Raji (cell line): ENCODE measurements at regions not wholly inside any gene's neighbourhood (a gene's known extent, or its start where the extent isn't known, plus 50 kb on each side); places are given as distances from the start of the nearest gene placed in this dataset.

Source experiments
- POLR2A ChIP-seq: IDR thresholded peaks from 2 replicates; pipeline ENCODE4 v1.6.1; 2011; ENCODE audit warnings: low read depth, low read length, control low read depth; ENCODE audit not compliant: insufficient read depth

DNA sequence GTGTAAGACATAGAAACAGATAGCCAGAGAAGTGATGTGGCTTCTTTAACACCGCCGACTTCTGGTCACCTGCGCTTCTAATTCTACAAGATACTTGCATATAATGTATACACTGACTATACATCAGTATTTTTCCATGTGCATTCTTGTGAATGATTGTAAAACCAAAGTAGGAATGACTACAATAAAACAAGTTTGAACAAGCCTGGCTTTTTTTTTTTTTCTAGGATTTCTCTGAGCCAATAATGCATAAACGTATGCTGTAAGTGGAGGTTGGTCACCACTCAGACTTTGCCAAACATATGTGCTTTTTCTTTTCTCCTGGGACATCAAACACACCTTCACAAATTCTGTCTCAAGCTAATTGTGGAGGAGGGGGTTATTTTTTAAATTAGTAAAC, 237.8 kb upstream of the KIRREL3 start:
- TF ChIP-seq POLR2A = no peak

DNA sequence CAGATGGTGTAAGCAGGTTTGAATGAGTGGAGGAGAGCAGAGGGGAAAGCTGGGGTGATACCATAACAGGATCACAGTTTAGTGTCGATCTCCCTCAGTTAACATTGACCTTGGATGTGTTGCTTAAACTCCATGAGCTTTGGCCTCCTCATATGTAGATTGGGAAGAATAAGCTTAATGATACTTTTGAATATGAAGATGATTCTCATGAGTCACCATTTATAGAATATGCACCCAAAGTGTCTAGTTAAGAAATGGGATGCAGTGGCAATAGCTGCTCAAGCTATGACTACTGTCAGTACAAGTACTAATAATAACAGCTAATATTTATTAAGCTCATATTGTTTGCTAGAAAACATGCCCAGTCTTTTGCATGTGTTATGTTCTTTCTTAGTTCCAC, 236.2 kb upstream of the KIRREL3 start:
- no peak for TF ChIP-seq POLR2A

DNA sequence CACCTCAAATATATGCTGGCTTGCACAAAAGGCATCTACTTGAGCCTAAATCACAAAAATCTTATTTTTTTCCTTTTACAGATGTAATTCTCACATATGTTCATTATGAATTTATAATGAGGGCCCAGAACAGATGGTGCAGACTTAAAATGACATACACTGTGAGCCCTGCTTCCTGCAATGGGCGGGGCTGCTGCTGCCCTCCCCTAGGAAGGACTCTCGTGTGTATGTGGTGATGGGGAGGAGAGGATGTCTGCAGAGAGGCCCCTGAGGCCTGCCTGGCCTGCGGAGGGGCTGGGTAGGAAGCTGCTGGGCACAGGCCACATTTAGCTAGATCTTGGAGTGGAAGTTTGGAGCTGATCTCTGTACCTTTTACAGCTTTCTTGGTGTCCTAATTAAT, 233.4 kb upstream of the KIRREL3 start:
- TF ChIP-seq POLR2A = no peak

DNA sequence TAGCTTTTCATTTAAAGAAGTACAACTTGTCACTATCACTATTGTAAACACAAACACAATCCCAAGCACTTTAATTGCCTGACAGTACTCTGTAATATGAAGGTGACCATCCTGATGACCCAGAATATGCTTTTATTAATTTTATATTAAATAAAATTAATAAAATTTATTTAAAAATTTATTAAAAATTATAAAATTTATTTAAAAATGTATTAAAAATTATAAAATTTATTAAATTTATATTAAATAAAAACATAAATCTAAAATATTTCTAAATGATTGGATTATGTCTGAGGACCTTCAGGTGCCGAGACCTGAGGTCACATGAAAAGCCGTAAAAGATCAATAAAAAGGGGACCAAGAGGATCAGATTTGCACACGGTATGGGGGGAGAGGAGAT, 229.8 kb upstream of the KIRREL3 start:
- TF ChIP-seq POLR2A = no peak

DNA sequence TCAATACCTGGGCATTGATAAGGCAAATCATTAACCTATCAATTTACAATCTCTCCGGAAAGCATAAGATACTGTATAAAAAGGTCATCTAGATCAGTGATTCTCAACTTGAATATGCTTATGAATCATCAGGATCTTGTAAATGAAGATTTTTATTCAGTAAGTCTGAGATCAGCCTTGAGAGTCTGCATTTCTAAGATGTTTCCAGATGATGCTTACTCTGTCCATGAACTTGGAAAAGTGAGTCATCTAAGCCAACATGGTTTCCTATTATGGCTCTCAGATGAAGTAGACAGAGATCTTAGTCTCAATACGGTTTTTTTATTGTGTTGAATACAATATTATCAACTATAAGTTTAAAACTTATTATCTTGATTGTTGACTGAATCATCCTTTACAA, 226.4 kb upstream of the KIRREL3 start:
- no peak for TF ChIP-seq POLR2A

DNA sequence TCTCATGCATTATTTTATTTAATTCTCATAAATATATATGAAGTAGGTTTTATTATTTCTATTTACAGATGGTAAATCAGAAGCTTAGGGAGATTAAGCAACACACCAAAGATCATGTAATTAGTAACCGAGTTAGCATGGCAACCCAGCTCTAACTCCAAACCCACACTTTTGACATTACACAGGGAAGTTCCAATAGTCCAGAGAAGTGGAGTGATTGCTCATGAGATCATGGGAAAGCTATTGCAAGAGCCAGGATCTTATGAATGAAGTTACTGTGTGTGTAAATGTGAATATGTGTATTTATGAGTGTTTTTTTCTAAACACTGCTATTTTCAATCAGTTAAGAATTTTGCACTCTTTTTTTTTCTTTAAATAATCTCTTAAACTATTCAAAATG, 225.8 kb upstream of the KIRREL3 start:
- no peak for TF ChIP-seq POLR2A

DNA sequence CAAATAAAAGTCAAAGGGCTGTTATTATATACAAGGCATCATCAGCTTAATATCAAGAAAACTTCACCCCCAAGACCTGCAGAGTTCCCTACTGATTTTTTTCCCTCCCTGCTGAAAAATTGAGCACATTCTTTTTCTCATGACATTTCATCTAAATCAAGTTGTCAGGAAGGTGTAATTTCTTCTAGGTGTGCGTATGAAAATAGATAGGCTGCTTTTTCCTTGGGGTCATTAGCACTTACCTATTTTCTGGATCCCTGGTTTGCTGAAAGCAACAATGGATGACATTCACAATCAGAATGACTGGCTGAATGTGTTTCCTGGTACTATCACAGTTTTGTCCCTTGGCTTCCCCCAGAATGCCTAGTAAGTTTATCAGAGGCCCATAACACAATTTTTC, 225.0 kb upstream of the KIRREL3 start:
- TF ChIP-seq POLR2A = no peak

DNA sequence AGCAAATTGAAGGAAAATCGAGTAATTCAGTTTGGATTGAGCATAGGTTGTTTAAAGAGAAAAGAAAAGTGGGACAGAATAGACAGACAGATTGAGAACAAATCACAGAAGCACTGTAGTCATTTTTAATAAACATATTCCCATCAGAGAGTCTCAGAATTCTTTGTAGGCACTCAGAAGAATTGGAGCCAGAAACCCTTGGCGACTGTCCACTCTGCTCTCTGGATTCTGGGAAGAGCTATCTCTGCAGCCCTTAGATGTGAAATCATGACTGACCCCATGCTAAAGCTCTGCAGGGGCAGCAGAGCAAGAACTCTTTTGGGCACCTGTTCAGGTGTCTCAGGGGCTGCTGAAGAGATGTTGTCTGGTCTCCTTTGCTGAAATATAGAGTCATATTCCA, 223.7 kb upstream of the KIRREL3 start:
- no peak for TF ChIP-seq POLR2A

DNA sequence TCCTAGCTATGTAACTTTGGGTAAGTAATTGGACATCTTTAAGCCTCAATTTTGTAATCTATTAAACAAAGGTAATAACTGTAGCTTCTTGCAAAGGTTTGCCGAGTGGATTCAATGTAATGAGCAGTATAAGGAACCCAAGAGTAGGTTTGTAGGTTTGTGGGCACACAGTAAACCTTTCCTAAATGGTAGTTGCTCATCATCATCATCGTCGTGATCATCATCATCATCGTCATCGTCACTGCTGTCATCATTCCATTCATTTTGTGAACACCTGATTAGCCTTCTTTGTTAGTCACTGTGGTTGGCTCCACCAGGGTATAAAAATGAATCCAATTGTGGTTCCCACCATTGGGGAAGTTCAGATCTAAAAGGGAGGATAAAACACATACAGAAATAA, 223.1 kb upstream of the KIRREL3 start:
- no peak for TF ChIP-seq POLR2A

DNA sequence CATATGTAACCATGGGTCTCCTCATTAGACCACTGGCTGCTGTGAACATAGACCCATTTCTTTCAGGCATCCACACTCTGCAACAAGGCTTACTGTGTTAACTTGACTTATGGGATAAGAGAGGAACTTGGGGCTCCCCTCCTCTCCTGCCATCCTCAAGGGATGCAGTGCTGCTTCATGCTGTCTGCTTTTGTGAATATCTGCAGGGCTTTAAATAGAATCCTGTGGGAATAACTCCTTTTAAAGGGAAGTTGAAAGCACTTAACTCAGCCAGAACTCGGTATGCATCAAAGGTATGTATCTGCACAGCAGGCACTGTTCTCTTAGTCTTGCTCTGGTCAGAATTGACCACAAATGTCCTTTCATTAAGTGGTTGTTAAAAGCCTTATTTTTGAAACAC, 222.5 kb upstream of the KIRREL3 start:
- no peak for TF ChIP-seq POLR2A

DNA sequence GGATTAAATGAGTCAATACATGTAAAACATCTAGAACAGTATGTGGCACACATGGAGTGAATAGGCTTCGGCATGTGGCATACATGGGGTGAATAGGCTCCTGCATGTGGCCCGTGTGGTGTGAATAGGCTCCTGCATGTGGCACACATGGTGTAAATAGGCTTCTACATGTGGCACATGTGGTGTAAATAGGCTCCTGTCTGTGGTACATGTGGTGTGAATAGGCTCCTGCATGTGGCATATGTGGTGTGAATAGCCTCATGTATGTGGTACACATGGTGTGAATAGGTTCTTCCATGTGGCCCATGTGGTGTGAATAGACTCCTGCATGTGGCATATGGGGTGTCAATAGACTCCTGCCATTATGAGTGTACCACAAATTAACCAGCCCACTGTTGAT, 219.1 kb upstream of the KIRREL3 start:
- TF ChIP-seq POLR2A = no peak

DNA sequence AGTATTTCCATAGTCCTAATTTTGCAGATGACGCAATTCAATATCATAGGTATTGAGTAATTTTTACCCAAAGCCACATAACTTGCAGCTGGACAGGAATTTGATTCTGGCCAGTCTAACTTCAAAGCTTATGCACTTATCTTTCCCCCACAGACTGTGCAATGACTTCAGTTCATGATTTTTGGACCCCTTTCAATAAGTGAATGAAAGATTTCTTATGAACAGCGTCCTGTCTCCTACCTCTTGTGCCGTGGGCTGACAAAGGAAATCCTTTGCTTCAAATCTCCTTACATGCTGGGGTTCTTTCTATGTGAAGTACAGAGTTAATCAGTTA, 217.7 kb upstream of the KIRREL3 start:
- no peak for TF ChIP-seq POLR2A

DNA sequence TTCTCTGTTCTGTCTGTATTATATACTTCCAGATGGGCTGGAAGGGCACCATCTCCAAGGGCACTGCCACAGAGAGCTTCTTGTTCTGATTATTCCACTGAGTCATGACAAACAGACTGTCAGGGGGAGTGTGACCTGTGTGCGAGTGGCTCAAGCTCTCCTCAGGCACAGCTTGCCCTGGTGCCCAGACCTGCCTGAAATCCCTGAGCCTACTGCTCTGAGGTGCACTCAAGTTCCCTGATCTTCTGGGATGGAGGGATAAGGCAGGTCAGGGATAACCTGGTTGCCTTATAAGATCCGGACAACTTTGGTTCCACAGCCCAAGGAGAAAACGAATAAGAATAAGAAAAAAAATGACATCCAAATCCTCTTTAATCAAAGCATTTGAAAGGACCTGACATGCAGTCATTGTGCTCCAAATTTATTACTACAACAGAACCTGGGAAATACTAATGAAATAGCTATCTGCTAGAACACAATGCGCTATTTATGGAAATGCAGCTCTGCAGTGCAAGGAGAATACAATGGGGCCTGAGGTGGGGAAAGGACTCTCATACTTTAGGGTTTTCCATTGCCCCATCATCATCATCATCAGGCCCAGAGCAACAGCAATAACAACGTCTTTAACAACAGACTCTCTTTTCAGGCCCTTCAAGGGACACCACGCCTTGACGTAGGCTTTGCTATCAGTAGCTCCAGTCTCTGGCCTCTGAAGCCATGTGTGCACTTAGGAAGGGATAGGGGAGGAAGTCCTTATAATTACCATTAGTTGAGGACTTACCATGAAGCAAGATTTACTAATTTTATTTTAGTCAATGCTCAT, 217.1 kb upstream of the KIRREL3 start:
- no peak for TF ChIP-seq POLR2A

DNA sequence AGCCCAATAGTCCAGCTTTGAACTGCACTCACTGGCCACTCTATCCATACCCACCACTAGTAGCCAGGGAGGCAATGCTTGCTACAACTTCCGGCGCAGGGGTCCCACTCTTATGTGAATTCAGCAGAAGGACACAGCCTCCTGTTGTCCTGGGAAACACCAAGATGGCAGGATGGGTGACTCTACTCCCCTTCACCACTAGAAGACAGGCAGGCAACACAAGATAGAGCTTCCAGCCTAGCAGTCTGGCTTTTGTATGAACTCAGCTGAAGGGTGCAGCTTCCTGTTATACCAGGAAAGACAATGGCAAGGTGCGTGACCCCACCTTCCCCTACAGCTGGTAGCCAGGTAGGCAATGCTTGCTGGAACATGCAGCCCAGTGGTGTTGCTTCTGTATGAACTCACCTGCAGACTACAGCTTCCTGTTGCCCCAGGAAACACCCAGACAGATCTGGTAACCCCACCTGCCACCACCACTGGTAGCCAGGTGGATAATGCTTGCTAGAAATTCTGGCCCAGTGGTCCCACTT, 205.2 kb upstream of the KIRREL3 start:
- no peak for TF ChIP-seq POLR2A

DNA sequence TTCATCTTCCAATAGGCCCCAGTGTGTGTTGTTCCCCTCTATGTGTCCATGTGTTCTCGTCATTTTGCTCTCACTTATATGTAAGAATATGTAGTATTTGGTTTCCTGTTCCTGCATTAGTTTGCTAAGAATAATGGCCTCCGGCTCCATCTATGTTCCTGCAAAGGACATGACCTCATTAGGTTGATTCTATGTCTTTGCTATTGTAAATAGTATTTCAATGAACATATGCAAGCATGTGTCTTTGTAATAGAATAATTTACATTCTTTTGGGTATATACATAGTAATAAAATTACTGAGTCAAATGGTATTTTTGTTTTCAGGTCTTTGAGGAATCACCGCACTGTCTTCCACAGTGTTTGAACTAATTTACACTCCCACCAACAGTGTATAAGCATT, 202.9 kb upstream of the KIRREL3 start:
- TF ChIP-seq POLR2A = no peak

DNA sequence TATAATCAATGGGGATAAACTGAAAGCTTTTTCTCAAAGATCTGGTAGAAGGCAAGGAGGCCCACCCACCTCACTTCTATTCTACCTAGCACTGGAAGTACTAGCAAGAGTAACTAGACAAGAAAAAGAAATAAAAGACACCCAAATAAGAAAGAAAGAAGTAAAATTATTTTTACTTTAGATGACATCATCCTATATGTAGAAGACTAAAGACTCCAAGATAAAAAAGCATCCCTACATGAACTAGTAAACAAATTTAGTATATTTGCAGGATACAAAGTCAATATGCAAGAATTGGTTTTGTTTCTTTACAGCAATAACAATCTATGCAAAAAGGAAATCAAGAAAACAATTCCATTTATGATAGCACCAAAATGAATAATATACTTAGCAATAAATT, 201.5 kb upstream of the KIRREL3 start:
- TF ChIP-seq POLR2A = no peak

DNA sequence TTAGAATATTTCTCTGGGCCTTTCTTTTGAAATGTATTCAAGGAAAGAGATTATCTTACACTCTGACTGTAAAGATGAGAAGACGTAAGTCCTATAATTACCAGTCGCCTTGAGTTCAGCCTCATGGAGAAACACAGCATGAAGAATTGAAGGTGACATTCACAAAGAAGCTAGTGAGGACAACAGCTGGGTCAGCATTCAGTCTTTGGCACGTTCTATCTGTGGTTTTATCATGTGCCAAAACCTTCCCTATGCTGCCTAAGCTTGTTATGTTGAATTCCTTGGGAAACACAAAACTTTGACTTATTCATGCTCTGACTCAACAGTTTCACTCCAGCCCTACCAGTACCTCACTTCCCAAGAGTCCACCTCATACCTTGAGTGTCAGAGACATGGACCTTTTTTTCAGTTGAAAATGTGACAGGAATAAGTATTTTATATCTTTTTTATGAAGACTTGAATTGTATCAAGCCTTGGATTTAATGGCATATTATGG, 198.8 kb upstream of the KIRREL3 start:
- no peak for TF ChIP-seq POLR2A
